ENCODE measurements at regions not wholly inside any gene's neighbourhood (a gene's known extent, or its start where the extent isn't known, plus 50 kb on each side); places are given as distances from the start of the nearest gene placed in this dataset.

DNA sequence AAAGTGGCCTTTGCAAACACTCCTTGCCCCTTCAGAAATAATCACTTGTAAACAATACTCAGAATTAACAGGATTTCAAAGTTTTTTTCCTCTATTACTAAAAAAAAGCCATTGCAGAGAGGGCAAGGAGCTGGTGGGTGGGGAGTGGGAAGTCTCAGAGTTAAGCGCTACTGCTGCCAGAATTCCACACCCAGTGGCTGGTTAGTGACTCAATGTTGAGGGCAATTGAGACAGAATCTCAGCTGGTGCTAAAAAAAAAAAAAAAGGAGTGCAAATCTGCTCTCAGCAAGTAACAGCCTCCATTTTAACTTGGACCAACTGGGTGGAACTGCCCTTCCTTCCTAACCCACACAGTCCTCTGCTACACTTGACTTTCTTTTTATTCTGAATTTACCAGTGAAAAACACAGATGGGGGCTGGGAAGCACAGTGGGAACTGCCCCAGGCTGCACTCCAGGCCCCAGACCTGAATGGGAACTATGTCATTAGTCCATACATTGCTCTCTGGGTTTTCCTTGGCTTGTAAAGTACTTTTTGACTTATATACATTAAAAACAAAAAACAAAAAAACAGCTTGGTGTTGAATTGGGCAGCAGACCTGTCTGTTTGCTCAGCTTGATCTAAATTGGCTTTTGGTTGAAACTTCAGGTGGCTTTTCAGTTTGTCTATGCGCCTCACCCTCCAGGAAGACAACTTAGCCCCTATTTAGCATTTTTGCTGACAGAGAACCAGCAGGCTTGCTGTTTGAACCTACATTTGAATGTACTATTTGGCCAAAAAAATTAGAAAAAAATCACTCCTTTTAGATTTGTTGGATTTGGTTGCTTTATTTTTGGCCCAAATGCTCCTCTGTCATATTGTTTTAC, 357.8 kb upstream of the TBL1XR1 start:
- TF ChIP-seq CTCF (conservative IDR thresholded peaks at IDR 0.05; ENCODE audit: low read depth, low read length) (no peak), EZH2 (IDR thresholded peaks at IDR 0.05; ENCODE audit: borderline replicate concordance, low read depth, low read length, poor library complexity, severe bottlenecking) (no peak)

Measured in A673 (cell line).